Fibroblast of pulmonary artery (primary cell): ENCODE measurements at regions not wholly inside any gene's neighbourhood (a gene's known extent, or its start where the extent isn't known, plus 50 kb on each side); places are given as distances from the start of the nearest gene placed in this dataset.

ENCODE experiments used
- DNase-seq: peaks from one replicate; pipeline ENCODE4 v3.0.0-alpha.2; 2010; ENCODE audit warnings: low read depth
- H3K4me3 ChIP-seq: replicated peaks from 2 replicates; pipeline ENCODE4 v1.5.1; 2011; ENCODE audit warnings: low read depth, mild to moderate bottlenecking, control low read depth, low read length, moderate library complexity
- CTCF ChIP-seq: IDR thresholded peaks from 2 replicates; pipeline ENCODE4 v1.5.1; 2011; ENCODE audit warnings: mild to moderate bottlenecking, control low read depth, low read length, inconsistent platforms; ENCODE audit errors: missing control alignments

- DNase-seq: peak; percentile 44
- TF ChIP-seq CTCF: no peak
- no peak overlapping the region for H3K4me3 ChIP-seq
Observed at GRCh38 chr1:98322966-98323365, 338.6 kb upstream of the SNX7 start.

DNA sequence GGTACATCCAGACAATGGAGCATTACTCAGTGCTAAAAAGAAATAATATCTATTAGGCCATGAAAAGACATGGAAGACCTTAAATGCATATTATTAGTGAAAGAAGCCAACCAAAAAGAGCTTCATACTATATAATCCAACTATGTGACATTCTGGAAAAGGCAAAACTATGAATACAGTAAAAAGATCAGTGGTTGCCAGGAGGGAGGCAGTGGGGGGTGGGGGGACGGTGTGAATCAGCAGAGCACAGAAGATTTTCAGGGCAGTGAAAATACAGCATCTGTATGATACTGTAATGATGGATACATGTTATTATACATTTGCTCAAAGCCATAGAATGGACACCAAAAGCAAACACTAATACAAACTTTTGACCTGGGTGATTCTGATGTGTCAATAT is 339.4 kb upstream of the SNX7 start:
- no peak overlapping the region for H3K4me3 ChIP-seq
- no peak for DNase-seq
- TF ChIP-seq CTCF: no peak

DNA sequence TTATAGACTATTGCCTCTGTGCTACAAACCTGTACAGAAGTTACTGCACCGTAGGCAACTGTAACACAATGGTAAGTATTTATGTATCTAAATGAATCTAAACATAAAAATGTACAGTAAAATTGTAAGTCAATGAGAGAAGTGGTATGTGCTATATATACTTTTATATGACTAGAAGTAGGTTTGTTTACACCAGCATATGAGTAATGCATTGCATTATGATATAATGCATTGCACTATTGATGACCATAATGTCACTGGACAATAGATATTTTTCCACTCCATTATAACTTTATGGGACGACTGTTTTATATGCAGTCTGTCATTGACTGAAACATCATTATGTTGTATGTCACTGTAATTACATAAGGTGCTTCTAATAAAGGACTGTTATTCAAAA is 340.3 kb upstream of the SNX7 start:
- TF ChIP-seq CTCF: no peak
- DNase-seq: no peak
- no peak overlapping the region for H3K4me3 ChIP-seq

- no peak for TF ChIP-seq CTCF
- no peak overlapping the region for H3K4me3 ChIP-seq
- peak; percentile 54 for DNase-seq
Observed at GRCh38 chr1:98316286-98316905, 345.1 kb upstream of the SNX7 start.

DNA sequence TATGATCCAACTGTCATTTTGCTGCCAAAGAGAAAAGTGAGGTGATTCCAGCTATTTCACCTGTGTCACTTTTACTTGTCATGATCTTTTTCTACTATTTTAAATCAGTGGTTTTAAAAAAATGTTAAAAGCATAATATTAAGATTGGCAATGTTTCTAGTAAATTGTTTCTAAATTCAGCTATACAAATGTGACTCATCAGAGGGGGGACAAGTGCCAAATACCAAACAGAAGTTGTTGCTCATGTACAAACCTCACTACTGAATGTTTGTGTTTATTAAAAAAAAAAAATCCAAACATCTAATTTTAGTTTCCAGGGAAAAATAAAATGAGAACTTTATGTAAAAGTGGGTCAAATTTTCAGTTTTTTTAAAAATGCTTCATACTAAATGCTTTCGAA is 346.2 kb upstream of the SNX7 start:
- no peak overlapping the region for H3K4me3 ChIP-seq
- TF ChIP-seq CTCF: no peak
- peak; percentile 79 for DNase-seq

DNA sequence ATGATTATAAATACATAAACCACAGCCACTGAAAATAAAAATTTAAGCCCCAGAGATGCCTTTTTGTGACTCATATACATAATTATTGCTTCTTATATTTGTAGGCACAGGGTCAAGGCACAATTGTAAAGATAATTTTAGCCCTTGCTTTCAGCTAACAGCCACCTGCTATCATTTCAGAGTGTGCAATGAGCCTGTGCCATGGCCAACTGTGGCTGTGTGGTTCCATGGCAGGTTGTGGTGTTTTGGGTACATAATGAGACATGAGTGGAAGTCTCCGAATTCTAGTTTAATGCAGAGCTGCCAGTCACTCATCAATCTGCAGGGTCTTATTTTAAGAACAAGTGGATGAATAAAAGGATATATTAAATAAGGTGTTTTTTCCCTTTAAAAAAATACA is 346.9 kb upstream of the SNX7 start:
- no peak for TF ChIP-seq CTCF
- no peak overlapping the region for H3K4me3 ChIP-seq
- DNase-seq: no peak

- no peak overlapping the region for H3K4me3 ChIP-seq
- no peak for TF ChIP-seq CTCF
- no peak for DNase-seq
Observed at GRCh38 chr1:98306517-98307089, 354.9 kb upstream of the SNX7 start.
